ENCODE measurements at regions not wholly inside any gene's neighbourhood (a gene's known extent, or its start where the extent isn't known, plus 50 kb on each side); places are given as distances from the start of the nearest gene placed in this dataset.

DNA sequence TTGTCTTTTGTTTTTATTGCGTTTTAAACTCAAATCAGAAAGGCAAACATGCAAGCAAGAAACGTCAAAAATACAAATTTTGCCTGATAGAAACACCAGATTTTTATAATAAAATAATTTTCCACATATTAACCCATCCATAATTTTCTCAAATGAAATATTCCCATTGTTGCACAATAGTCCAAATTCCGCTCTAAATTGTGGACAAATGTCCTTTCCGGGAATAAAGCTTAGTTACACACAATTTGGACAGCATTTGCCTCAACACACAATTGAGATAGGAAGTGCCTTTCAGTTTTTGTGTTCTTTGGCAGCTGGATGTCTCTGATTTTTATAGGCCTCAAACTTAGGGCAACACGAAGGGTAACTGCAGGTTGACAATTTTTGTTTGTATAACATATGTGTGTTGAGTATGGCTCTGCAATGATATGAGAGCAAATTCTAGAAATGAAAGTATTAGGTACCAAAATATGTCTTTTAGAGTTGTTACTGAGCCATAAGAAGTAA, 105.8 kb downstream of the DIO2 start:
- 52 to 69% (median 58%) methylated on average over 5 of the region's 5 CpGs for WGBS, 5 donors
- DNase-seq: no peak
- Histone ChIP-seq H3K4me1 (no peaks in the 10 kb centered on the region), H3K27ac (no peak overlapping the region), H3K27me3 (no peaks in the 10 kb centered on the region), H3K36me3 (no peaks in the 10 kb centered on the region), H3K4me3 (no peak overlapping the region), H3K9me3 (no peaks in the 10 kb centered on the region)
- intact Hi-C loops (cut with DNase I; ENCODE audit: low total_unique reads): no loop called here
- TF ChIP-seq POLR2A (IDR thresholded peaks at IDR 0.05) (no peak), EP300 (IDR thresholded peaks at IDR 0.05) (no peak)

DNA sequence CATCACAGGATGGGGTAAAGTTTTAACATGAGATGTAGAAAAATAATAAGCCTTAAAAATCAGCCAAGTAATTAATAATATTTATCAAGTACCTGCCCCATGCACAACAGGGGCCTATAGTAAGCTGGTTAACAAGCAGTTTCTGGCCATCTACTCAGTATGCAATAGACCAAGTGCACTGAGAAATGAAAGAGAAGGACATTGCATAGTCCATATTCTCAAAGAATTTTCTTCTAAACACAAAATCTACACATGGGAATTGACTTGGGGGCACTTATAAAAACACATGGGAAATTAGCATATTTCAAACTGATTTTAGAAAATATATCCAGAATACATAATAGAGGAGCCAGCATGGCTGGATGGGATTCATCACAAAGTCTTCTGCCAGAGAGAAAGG, 109.5 kb downstream of the DIO2 start:
- H3K27ac ChIP-seq: no peak overlapping the region
- no peaks in the 10 kb centered on the region for H3K4me1 ChIP-seq
- intact Hi-C loops (cut with DNase I; ENCODE audit: low total_unique reads): no loop called here
- TF ChIP-seq POLR2A (IDR thresholded peaks at IDR 0.05): no peak
- TF ChIP-seq, protein P1, sequence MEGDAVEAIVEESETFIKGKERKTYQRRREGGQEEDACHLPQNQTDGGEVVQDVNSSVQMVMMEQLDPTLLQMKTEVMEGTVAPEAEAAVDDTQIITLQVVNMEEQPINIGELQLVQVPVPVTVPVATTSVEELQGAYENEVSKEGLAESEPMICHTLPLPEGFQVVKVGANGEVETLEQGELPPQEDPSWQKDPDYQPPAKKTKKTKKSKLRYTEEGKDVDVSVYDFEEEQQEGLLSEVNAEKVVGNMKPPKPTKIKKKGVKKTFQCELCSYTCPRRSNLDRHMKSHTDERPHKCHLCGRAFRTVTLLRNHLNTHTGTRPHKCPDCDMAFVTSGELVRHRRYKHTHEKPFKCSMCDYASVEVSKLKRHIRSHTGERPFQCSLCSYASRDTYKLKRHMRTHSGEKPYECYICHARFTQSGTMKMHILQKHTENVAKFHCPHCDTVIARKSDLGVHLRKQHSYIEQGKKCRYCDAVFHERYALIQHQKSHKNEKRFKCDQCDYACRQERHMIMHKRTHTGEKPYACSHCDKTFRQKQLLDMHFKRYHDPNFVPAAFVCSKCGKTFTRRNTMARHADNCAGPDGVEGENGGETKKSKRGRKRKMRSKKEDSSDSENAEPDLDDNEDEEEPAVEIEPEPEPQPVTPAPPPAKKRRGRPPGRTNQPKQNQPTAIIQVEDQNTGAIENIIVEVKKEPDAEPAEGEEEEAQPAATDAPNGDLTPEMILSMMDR (IDR thresholded peaks at IDR 0.05): no peak
- no peak for TF ChIP-seq POLR2AphosphoS5 (IDR thresholded peaks at IDR 0.05)
- no peak for TF ChIP-seq EP300 (IDR thresholded peaks at IDR 0.05)
- no peak overlapping the region for H3K4me3 ChIP-seq
- no peaks in the 10 kb centered on the region for H3K27me3 ChIP-seq
- DNase-seq: no peak
- no peaks in the 10 kb centered on the region for H3K9me3 ChIP-seq
- no peaks in the 10 kb centered on the region for H3K36me3 ChIP-seq

DNA sequence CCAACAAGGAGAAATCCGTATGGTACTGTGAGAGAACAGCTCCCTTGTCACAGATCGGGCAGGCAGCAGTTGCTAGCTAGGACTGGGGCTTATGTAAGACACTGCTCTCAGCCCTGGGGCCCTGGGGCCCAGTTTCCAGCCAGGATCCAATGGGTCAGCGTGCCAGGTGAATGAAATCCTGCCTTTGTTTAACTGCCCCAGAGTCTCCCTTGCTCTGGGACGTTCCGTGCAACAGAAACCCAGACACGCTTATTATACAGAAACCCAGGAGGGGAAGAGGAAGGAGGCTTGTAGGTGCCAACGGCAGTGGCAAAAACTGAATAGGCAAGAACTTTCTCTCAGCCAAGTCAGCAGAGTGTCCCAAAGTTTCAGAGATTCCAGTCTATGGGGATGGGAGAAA, 110.6 kb downstream of the DIO2 start:
- H3K36me3 ChIP-seq: no peaks in the 10 kb centered on the region
- DNase-seq: no peak
- no peaks in the 10 kb centered on the region for H3K4me1 ChIP-seq
- H3K27ac ChIP-seq: no peak overlapping the region
- H3K4me3 ChIP-seq: no peak overlapping the region
- 84 to 91% (median 87%) methylated on average over 6 to 7 of the region's 7 CpGs for WGBS, 5 donors
- TF ChIP-seq POLR2AphosphoS5 (IDR thresholded peaks at IDR 0.05) (no peak), EP300 (IDR thresholded peaks at IDR 0.05) (no peak), POLR2A (IDR thresholded peaks at IDR 0.05) (no peak)
- TF ChIP-seq, protein P1 (IDR thresholded peaks at IDR 0.05): no peak
- intact Hi-C loops (cut with DNase I; ENCODE audit: low total_unique reads): no loop called here
- no peaks in the 10 kb centered on the region for H3K9me3 ChIP-seq
- H3K27me3 ChIP-seq: no peaks in the 10 kb centered on the region

DNA sequence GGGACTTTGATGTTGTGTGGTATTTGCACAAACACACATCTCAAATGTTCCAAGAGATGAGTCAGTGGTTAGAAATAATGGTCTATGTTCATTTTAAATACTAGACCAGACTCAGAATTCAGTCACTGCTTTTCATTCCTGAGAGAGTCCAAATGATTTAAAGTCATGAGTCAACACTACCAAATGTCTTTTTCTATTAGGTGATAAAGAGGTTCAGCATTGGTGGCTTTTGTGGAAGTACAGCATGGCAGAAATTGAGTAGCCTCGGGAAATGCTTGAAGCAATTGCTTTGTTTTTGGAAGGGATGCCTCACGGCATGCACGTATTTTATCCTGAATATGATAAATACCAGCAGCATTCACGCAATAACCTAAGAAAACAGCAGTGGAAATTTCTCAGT, 115.7 kb downstream of the DIO2 start:
- Histone ChIP-seq H3K27ac (no peak overlapping the region), H3K36me3 (no peaks in the 10 kb centered on the region), H3K4me3 (no peak overlapping the region), H3K4me1 (no peaks in the 10 kb centered on the region), H3K9me3 (no peaks in the 10 kb centered on the region), H3K27me3 (no peaks in the 10 kb centered on the region)
- TF ChIP-seq EP300 (IDR thresholded peaks at IDR 0.05): no peak
- intact Hi-C loops (cut with DNase I; ENCODE audit: low total_unique reads): no loop called here
- no peak for DNase-seq
- 82 to 92% (median 89%) methylated on average over 4 of the region's 4 CpGs for WGBS, 5 donors

DNA sequence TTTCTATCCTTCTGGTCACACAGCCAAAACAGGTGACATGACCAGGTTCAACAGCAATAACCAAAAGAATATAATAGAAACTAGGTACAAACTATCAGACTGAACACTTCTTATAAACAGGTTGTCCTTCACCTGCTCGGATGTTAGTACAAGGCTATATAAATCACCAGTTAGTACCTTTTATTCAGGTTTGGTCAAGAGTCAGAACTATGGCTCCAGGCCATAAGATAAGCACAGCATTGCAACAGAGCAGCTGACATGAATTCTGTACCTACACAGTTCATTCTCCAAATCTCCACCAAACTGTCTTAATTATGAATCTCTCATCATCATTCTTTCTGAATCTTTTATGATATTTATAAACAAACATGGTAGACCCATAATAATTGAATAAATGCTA, 123.9 kb downstream of the DIO2 start:
- DNase-seq: no peak
- Histone ChIP-seq H3K9me3 (peaks cover 0 to 6% (median 0%) of the 10 kb centered on the region in 4 donors), H3K4me1 (no peaks in the 10 kb centered on the region), H3K4me3 (no peak overlapping the region), H3K36me3 (no peaks in the 10 kb centered on the region), H3K27ac (no peak overlapping the region), H3K27me3 (no peaks in the 10 kb centered on the region)
- 34 to 78% (median 61%) methylated on average over 1 of the region's 1 CpG for WGBS, 5 donors
- no peak for TF ChIP-seq EP300 (IDR thresholded peaks at IDR 0.05)
- TF ChIP-seq POLR2AphosphoS5 (IDR thresholded peaks at IDR 0.05): no peak
- no peak for TF ChIP-seq POLR2A (IDR thresholded peaks at IDR 0.05)
- TF ChIP-seq, protein P1 (IDR thresholded peaks at IDR 0.05): no peak
- intact Hi-C loops (cut with DNase I; ENCODE audit: low total_unique reads): no loop called here

All from stomach (tissue), 8 donors.